H1 (cell line): ENCODE measurements at regions not wholly inside any gene's neighbourhood (a gene's known extent, or its start where the extent isn't known, plus 50 kb on each side); places are given as distances from the start of the nearest gene placed in this dataset.

Experiments used
- CTCF ChIA-PET: fragments of 300-600 bp; sonication (Branson Sonifier 250); formaldehyde crosslinking; loops from one replicate; lab custom pipeline; 2021; ENCODE audit not compliant: partially characterized antibody; lab: Charles Lee
- POLR2A ChIA-PET: fragments of 300-600 bp; sonication (Branson Sonifier 250); formaldehyde crosslinking; loops from one replicate; lab custom pipeline; 2021; ENCODE audit warnings: inconsistent platforms; ENCODE audit not compliant: partially characterized antibody; lab: Charles Lee
- DNase-seq, 2 experiments: peaks; one replicate each; pipeline versions ENCODE4 v3.0.0 to v3.0.0-alpha.2; 2010 to 2022; ENCODE audit warnings: low spot score in 2 of 2, low read depth in 1 of 2, mixed read lengths in 1 of 2
- FAIRE-seq: peaks from 2 replicates; lab custom pipeline; 2011; peaks lifted over from hg19 to GRCh38; lab: Jason Lieb, UNC
- H2AFZ ChIP-seq: 2 replicates; pipeline ENCODE4 v1.8.1; 2012; ENCODE audit warnings: low read length, inconsistent platforms
- H2AK5ac ChIP-seq: 2 replicates; pipeline ENCODE4 v1.6.1; 2013; ENCODE audit warnings: low read depth, low read length
- H2BK120ac ChIP-seq: replicated peaks from 2 replicates; pipeline ENCODE3; 2013; ENCODE audit warnings: low read depth, low read length, inconsistent platforms
- H2BK12ac ChIP-seq: 2 replicates; pipeline ENCODE4 v1.6.1; 2013; ENCODE audit warnings: low read depth, low read length
- H2BK15ac ChIP-seq: 2 replicates; pipeline ENCODE4 v1.6.1; 2013; ENCODE audit warnings: low read length
- H2BK20ac ChIP-seq: 2 replicates; pipeline ENCODE4 v1.6.1; 2013; ENCODE audit warnings: low read length
- H2BK5ac ChIP-seq: 2 replicates; pipeline ENCODE4 v1.6.1; 2013; ENCODE audit warnings: low read depth, low read length
- H3K14ac ChIP-seq: 2 replicates; pipeline ENCODE4 v1.6.1; 2013; ENCODE audit warnings: inconsistent platforms; ENCODE audit not compliant: insufficient read length
- H3K18ac ChIP-seq: 2 replicates; pipeline ENCODE4 v1.6.1; 2013; ENCODE audit warnings: low read length; ENCODE audit errors: extremely low read depth
- H3K23ac ChIP-seq: 2 replicates; pipeline ENCODE4 v1.6.1; 2013; ENCODE audit warnings: inconsistent platforms; ENCODE audit not compliant: insufficient read length
- H3K23me2 ChIP-seq: 2 replicates; pipeline ENCODE4 v1.6.1; 2013; ENCODE audit warnings: low read depth, low read length
- H3K27ac ChIP-seq: 2 replicates; pipeline ENCODE4 v1.6.1; 2011; ENCODE audit warnings: low read depth, low read length, inconsistent platforms
- H3K27me3 ChIP-seq, 4 experiments: replicated peaks in 1 of 4; 1 replicate in 1 of 4; 2 replicates in 3 of 4; pipeline versions ENCODE4 v1.6.1 to v1.8.1; 2011 to 2013; ENCODE audit warnings: low read length in 3 of 4, mild to moderate bottlenecking in 3 of 4, inconsistent platforms in 2 of 4, mixed read lengths in 2 of 4, moderate library complexity in 1 of 4; ENCODE audit not compliant: control insufficient read depth in 3 of 4, insufficient read depth in 3 of 4; ENCODE audit errors: extremely low read depth in 1 of 4
- H3K36me3 ChIP-seq, 4 experiments: 2 replicates each; pipeline versions ENCODE4 v1.6.1 to v1.8.1; 2011 to 2013; ENCODE audit warnings: mild to moderate bottlenecking in 4 of 4, low read length in 3 of 4, moderate library complexity in 2 of 4, control low read depth in 1 of 4, inconsistent platforms in 1 of 4; ENCODE audit not compliant: insufficient read depth in 4 of 4, control insufficient read depth in 2 of 4
- H3K4ac ChIP-seq: replicated peaks from 2 replicates; pipeline ENCODE3; 2013; ENCODE audit warnings: low read length, low read depth, mixed read lengths, inconsistent platforms; ENCODE audit not compliant: insufficient read length
- H3K4me1 ChIP-seq, 4 experiments: replicated peaks in 1 of 4; 1 replicate in 1 of 4; 2 replicates in 3 of 4; pipeline versions ENCODE4 v1.6.1 to v1.8.1; 2011 to 2013; ENCODE audit warnings: low read length in 3 of 4, inconsistent platforms in 2 of 4, mixed read lengths in 1 of 4; ENCODE audit not compliant: insufficient read depth in 4 of 4, control insufficient read depth in 3 of 4
- H3K4me2 ChIP-seq, 2 experiments: 2 replicates each; pipeline versions ENCODE4 v1.6.1 to v1.8.1; 2011 to 2013; ENCODE audit warnings: low read depth in 2 of 2, low read length in 2 of 2, control low read depth in 1 of 2, inconsistent platforms in 1 of 2, mild to moderate bottlenecking in 1 of 2; ENCODE audit not compliant: insufficient read depth in 1 of 2
- H3K4me3 ChIP-seq, 4 experiments: fragments of 200-600, 300-600 bp in 1 of 4; sonication (generic), shearing (Covaris generic), sonication (Bioruptor Twin) in 1 of 4; 2 replicates each; pipeline versions ENCODE4 v1.5.1 to v1.8.1; 2011 to 2016; ENCODE audit warnings: low read length in 4 of 4, low read depth in 3 of 4, control low read depth in 2 of 4, inconsistent platforms in 2 of 4, mild to moderate bottlenecking in 2 of 4, mixed read lengths in 1 of 4, moderate library complexity in 1 of 4; ENCODE audit not compliant: insufficient read depth in 2 of 4; ENCODE audit errors: extremely low read depth in 1 of 4
- H3K56ac ChIP-seq: replicated peaks from 2 replicates; pipeline ENCODE3; 2013; ENCODE audit warnings: low read depth, mild to moderate bottlenecking, mixed read lengths, low read length, inconsistent platforms; ENCODE audit not compliant: insufficient read length
- H3K79me1 ChIP-seq: 2 replicates; pipeline ENCODE4 v1.6.1; 2013; ENCODE audit warnings: low read depth, low read length, control low read depth
- H3K79me2 ChIP-seq, 2 experiments: 2 replicates each; pipeline versions ENCODE4 v1.6.1 to v1.8.1; 2012 to 2013; ENCODE audit warnings: low read length in 2 of 2, mild to moderate bottlenecking in 2 of 2, inconsistent platforms in 1 of 2; ENCODE audit not compliant: insufficient read depth in 2 of 2, control insufficient read depth in 1 of 2
- H3K9ac ChIP-seq, 4 experiments: replicated peaks in 1 of 4; 1 replicate in 1 of 4; 2 replicates in 3 of 4; pipeline versions ENCODE4 v1.6.1 to v1.8.1; 2011 to 2013; ENCODE audit warnings: low read depth in 3 of 4, low read length in 3 of 4, control low read depth in 2 of 4, mild to moderate bottlenecking in 2 of 4, moderate library complexity in 2 of 4, inconsistent platforms in 1 of 4; ENCODE audit errors: extremely low read depth in 1 of 4
- H3K9me3 ChIP-seq, 2 experiments: 2 replicates each; pipeline versions ENCODE4 v1.6.1 to v1.8.1; 2012 to 2013; ENCODE audit warnings: mild to moderate bottlenecking in 2 of 2, moderate library complexity in 2 of 2, control low read depth in 1 of 2, inconsistent platforms in 1 of 2, low read depth in 1 of 2, low read length in 1 of 2, mixed read lengths in 1 of 2; ENCODE audit not compliant: insufficient read depth in 2 of 2
- H4K20me1 ChIP-seq, 2 experiments: replicated peaks in 1 of 2; 2 replicates each; pipeline versions ENCODE3 to v1.8.1; 2011 to 2013; ENCODE audit warnings: inconsistent platforms in 2 of 2, low read length in 2 of 2, mild to moderate bottlenecking in 1 of 2; ENCODE audit not compliant: insufficient read depth in 2 of 2, control insufficient read depth in 1 of 2
- H4K5ac ChIP-seq: 2 replicates; pipeline ENCODE4 v1.6.1; 2013; ENCODE audit warnings: low read length, low read depth, mixed read lengths, inconsistent platforms; ENCODE audit not compliant: insufficient read length
- H4K8ac ChIP-seq: 2 replicates; pipeline ENCODE4 v1.8.0; 2013; ENCODE audit warnings: mild to moderate bottlenecking, moderate library complexity, low read length, inconsistent platforms; ENCODE audit not compliant: insufficient read depth; ENCODE audit errors: extremely low read depth
- H4K91ac ChIP-seq: replicated peaks from 2 replicates; pipeline ENCODE3; 2013; ENCODE audit warnings: low read length, mixed read lengths, inconsistent platforms; ENCODE audit not compliant: insufficient read length
- CREB1 ChIP-seq: IDR thresholded peaks from 2 replicates; pipeline ENCODE4 v1.6.1; 2012; ENCODE audit warnings: inconsistent platforms
- EGR1 ChIP-seq: IDR thresholded peaks from 2 replicates; pipeline ENCODE4 v1.6.1; 2011; ENCODE audit warnings: low read depth, low read length, borderline replicate concordance
- POLR2A ChIP-seq, 2 experiments: IDR thresholded peaks; 1 replicate in 1 of 2; 2 replicates in 1 of 2; pipeline ENCODE4 v1.6.1; 2011; ENCODE audit warnings: low read depth in 2 of 2, low read length in 2 of 2, mild to moderate bottlenecking in 2 of 2; ENCODE audit errors: control extremely low read depth in 1 of 2
- POU5F1 ChIP-seq: IDR thresholded peaks from 2 replicates; pipeline ENCODE4 v1.6.1; 2011; ENCODE audit warnings: low read depth, mild to moderate bottlenecking, low read length, moderate library complexity
- RXRA ChIP-seq: IDR thresholded peaks from 2 replicates; pipeline ENCODE4 v1.6.1; 2011; ENCODE audit warnings: low read depth, mild to moderate bottlenecking, low read length, moderate library complexity; ENCODE audit not compliant: insufficient read depth
- SP4 ChIP-seq: IDR thresholded peaks from 2 replicates; pipeline ENCODE4 v1.6.1; 2012; ENCODE audit warnings: low read length, inconsistent platforms
- WGBS, 2 experiments: shearing (Covaris generic) in 1 of 2; methylation state at CpG; one replicate each; pipeline versions ENCODE4 v1.1.6 to v1.1.7; 2013 to 2015; ENCODE audit warnings: low lambda C conversion rate in 2 of 2, mixed read lengths in 2 of 2, inconsistent platforms in 1 of 2, low coverage in 1 of 2, missing lambda C conversion rate in 1 of 2; ENCODE audit not compliant: insufficient replicate concordance in 2 of 2, insufficient coverage in 1 of 2, insufficient read length in 1 of 2; ENCODE audit errors: extremely low coverage in 1 of 2, missing lambda C conversion rate in 1 of 2; 5-methylcytosine and 5-hydroxymethylcytosine counted together

- CTCF ChIA-PET, result interaction anchor here (0.5 to 2.9 kb wide), 7 partner anchors 11 to 1285 kb away, joined by 3 to 15 read pairs (median 4); no protein-coding TSS in a partner anchor
Measured at GRCh38 chr12:91364471-91365184, 182.0 kb upstream of the DCN start.

More at GRCh38 chr12:91364471-91365184, 182.0 kb upstream of the DCN start:
- H3K4me2 ChIP-seq, result no peak overlapping the region
- H3K4ac ChIP-seq, result peak overlapping the region; percentile 32
- H2AK5ac ChIP-seq, result no peak overlapping the region
- no peak overlapping the region for H4K91ac ChIP-seq
- H2BK12ac ChIP-seq, result no peak overlapping the region
- no peak overlapping the region for H3K4me3 ChIP-seq
- H3K79me2 ChIP-seq, result no peaks in the 10 kb centered on the region
- no peaks in the 10 kb centered on the region; a peak in 1 of 7 replicates for H3K4me1 ChIP-seq
- H3K18ac ChIP-seq, result no peak overlapping the region
- WGBS, 2 experiments, result 90% methylated on average over 5 of the region's 5 CpGs; no CpG with 5 or more reads in 1 of the 2 experiments
- no peak overlapping the region for H2AFZ ChIP-seq
- no peak overlapping the region for H3K23ac ChIP-seq
- FAIRE-seq, result no peak
- TF ChIP-seq POLR2A (IDR thresholded peaks at IDR 0.05; ENCODE audit: control extremely low read depth in 1 of 2, low read depth in 2 of 2, low read length in 2 of 2) (no peak), EGR1 (no peak), POU5F1 (no peak), RXRA (no peak), CREB1 (no peak), SP4 (no peak)
- TF ChIP-seq, all 59 proteins: peak for 0
- Histone ChIP-seq H4K20me1 (no peaks in the 10 kb centered on the region), H2BK20ac (no peak overlapping the region), H4K8ac (no peak overlapping the region), H2BK15ac (no peak overlapping the region), H2BK5ac (no peak overlapping the region), H3K9ac (no peak overlapping the region), H3K14ac (no peak overlapping the region), H3K56ac (no peak overlapping the region), H3K23me2 (no peaks in the 10 kb centered on the region), H2BK120ac (no peak overlapping the region), H3K9me3 (no peaks in the 10 kb centered on the region), H3K27me3 (peaks cover 0 to 2% (median 0%) of the 10 kb centered on the region in 4 experiments; a peak in 1 of 7 replicates), H3K79me1 (no peaks in the 10 kb centered on the region), H4K5ac (no peak overlapping the region), H3K27ac (no peak overlapping the region), H3K36me3 (no peaks in the 10 kb centered on the region)
- POLR2A ChIA-PET, result no interaction called here
- DNase-seq, result no peak
